ENCODE measurements at regions not wholly inside any gene's neighbourhood (a gene's known extent, or its start where the extent isn't known, plus 50 kb on each side); places are given as distances from the start of the nearest gene placed in this dataset.

- TF ChIP-seq CTCF (IDR thresholded peaks at IDR 0.05): no peak
- no peak for TF ChIP-seq POLR2AphosphoS5 (IDR thresholded peaks at IDR 0.05)
These were observed 442.9 kb downstream of the FOXO1 start for GRCh38 chr13:40223585-40223984.
